Ishikawa (cell line): ENCODE measurements at regions not wholly inside any gene's neighbourhood (a gene's known extent, or its start where the extent isn't known, plus 50 kb on each side); places are given as distances from the start of the nearest gene placed in this dataset.

Source experiments
- CEBPB ChIP-seq: IDR thresholded peaks from 2 replicates; pipeline ENCODE4 v1.6.1; 2012
- CREB1 ChIP-seq: IDR thresholded peaks from 2 replicates; pipeline ENCODE4 v1.6.1; 2012; ENCODE audit warnings: low read depth
- EGR1 ChIP-seq: IDR thresholded peaks from 2 replicates; pipeline ENCODE4 v1.6.1; 2012
- EP300 ChIP-seq: IDR thresholded peaks from 2 replicates; pipeline ENCODE4 v1.6.1; 2012; ENCODE audit warnings: borderline replicate concordance
- FOXM1 ChIP-seq: IDR thresholded peaks from 2 replicates; pipeline ENCODE4 v1.6.1; 2012; ENCODE audit warnings: low read depth, borderline replicate concordance
- MAX ChIP-seq: IDR thresholded peaks from 2 replicates; pipeline ENCODE4 v1.6.1; 2012
- NFIC ChIP-seq: IDR thresholded peaks from 2 replicates; pipeline ENCODE4 v1.6.1; 2012
- RAD21 ChIP-seq: IDR thresholded peaks from 2 replicates; pipeline ENCODE4 v1.6.1; 2012; ENCODE audit warnings: low read depth
- REST ChIP-seq: IDR thresholded peaks from 2 replicates; pipeline ENCODE4 v1.6.1; 2012; ENCODE audit warnings: low read depth, mild to moderate bottlenecking
- TAF1 ChIP-seq: IDR thresholded peaks from 2 replicates; pipeline ENCODE4 v1.6.1; 2012; ENCODE audit warnings: low read depth, mild to moderate bottlenecking
- TCF12 ChIP-seq: IDR thresholded peaks from 2 replicates; pipeline ENCODE4 v1.6.1; 2012; ENCODE audit warnings: low read depth
- TEAD4 ChIP-seq: IDR thresholded peaks from 2 replicates; pipeline ENCODE4 v1.6.1; 2012
- USF1 ChIP-seq: IDR thresholded peaks from 2 replicates; pipeline ENCODE4 v1.6.1; 2012
- YY1 ChIP-seq: IDR thresholded peaks from 2 replicates; pipeline ENCODE4 v1.6.1; 2012; ENCODE audit warnings: low read depth
- ZBTB7A ChIP-seq: IDR thresholded peaks from 2 replicates; pipeline ENCODE4 v1.6.1; 2012; ENCODE audit warnings: low read depth

GRCh38 chr9:23962101-23962500 lies 136.1 kb upstream of the ELAVL2 start:
- TF ChIP-seq EGR1 (no peak), FOXM1 (no peak), YY1 (no peak), TAF1 (no peak), CEBPB (no peak), RAD21 (no peak), CREB1 (no peak), ZBTB7A (no peak), NFIC (no peak), EP300 (no peak), TCF12 (no peak), TEAD4 (no peak), USF1 (no peak), MAX (no peak), REST (no peak)

DNA sequence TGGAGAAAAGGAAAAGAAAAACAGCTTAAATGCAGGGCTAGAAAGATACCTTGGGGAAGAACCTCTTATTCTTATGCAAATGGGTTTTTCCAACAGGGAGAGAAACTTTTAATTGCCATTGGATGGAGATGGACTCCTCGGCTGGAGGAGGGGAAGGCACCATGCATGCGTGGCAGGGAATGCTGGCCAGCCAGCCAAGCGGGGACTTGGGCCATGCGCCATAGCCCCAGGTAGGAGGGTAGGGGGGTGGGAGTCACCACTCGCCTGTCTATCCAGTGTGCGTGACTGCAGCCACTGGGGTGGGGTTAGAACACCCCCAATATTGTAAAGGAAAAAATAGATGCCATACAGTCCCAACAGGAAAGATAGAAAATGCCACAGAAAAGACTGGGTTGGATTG lies 119.9 kb upstream of the ELAVL2 start:
- TF ChIP-seq MAX (no peak), REST (no peak), CREB1 (no peak), FOXM1 (no peak), EGR1 (no peak), TCF12 (no peak), EP300 (no peak), ZBTB7A (no peak), TAF1 (no peak), TEAD4 (no peak), NFIC (no peak), RAD21 (no peak)

GRCh38 chr9:23941051-23941450 lies 115.0 kb upstream of the ELAVL2 start:
- TF ChIP-seq RAD21: no peak
- no peak for TF ChIP-seq EP300
- no peak for TF ChIP-seq USF1
- TF ChIP-seq TEAD4: no peak
- TF ChIP-seq CREB1: no peak

DNA sequence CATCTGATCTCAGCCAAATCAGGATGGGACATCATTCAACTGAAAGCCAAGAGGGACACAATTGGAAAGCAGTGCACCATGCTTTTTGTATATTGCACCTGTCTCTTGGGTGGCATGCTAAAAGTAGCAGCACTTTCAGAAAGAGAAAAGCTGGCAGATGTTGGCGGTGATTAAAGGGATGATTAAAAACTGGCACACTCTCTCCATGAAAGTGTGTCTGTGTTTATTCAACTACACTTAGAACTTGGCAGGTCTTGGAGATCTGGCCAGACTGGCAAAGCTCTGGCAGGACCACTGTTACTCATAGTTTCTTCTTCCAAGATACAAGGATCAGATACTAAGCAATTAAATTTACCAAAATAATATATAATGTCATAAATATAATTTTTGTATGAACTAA lies 112.9 kb upstream of the ELAVL2 start:
- TF ChIP-seq TAF1 (no peak), YY1 (no peak), CREB1 (no peak), USF1 (no peak), EP300 (no peak), NFIC (no peak)

DNA sequence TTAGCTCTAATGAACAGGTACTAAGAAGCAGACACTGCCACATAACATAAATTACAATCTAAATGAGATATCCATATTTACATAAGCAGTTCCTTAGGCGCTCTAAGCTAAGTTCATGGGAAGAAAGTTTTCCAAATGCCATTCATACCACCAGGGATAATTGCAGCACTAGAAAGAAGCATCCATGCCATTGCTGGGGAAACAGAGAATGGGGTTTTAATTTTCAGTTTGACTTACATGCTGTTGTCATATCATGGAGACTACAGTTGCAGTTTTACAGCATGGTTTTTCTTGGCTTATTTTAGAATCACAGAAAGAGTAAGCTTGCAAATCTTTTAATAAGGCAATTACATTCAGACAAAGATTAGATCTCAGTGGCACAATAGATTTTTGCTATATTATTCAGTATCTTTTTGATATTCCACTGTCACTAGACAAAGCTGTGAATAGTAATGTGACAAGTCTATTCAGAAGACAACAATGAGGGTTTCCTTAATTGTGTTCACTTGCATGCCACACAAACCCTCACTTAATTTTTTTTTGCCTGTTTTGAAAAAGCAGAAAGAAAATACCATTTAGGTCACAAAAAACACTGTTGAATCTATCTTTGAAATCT lies 108.4 kb upstream of the ELAVL2 start:
- TF ChIP-seq CREB1 (no peak), TAF1 (no peak), RAD21 (no peak), NFIC (no peak), CEBPB (no peak), ZBTB7A (no peak), REST (no peak), EGR1 (no peak), MAX (no peak), TCF12 (no peak), FOXM1 (no peak), USF1 (no peak), TEAD4 (no peak), YY1 (no peak), EP300 (no peak)
